Bronchial epithelial cell (primary cell): ENCODE measurements at regions not wholly inside any gene's neighbourhood (a gene's known extent, or its start where the extent isn't known, plus 50 kb on each side); places are given as distances from the start of the nearest gene placed in this dataset.

Experiments used
- DNase-seq: peaks from one replicate; pipeline ENCODE4 v3.0.0-alpha.2; 2010; ENCODE audit warnings: low read depth
- FAIRE-seq: peaks from 2 replicates; lab custom pipeline; 2011; peaks lifted over from hg19 to GRCh38; lab: Jason Lieb, UNC
- H3K27me3 ChIP-seq: 2 replicates; pipeline ENCODE4 v1.5.1; 2011; ENCODE audit warnings: low read length; ENCODE audit not compliant: control insufficient read depth, insufficient read depth
- H3K36me3 ChIP-seq: 2 replicates; pipeline ENCODE4 v1.5.1; 2011; ENCODE audit warnings: low read length; ENCODE audit not compliant: control insufficient read depth, insufficient read depth
- H3K4me3 ChIP-seq: 2 replicates; pipeline ENCODE4 v1.5.1; 2011; ENCODE audit warnings: mild to moderate bottlenecking, low read depth, low read length, control low read depth
- CTCF ChIP-seq: IDR thresholded peaks from 2 replicates; pipeline ENCODE4 v1.5.1; 2011; ENCODE audit warnings: mild to moderate bottlenecking, moderate library complexity, low read length, control low read depth, inconsistent platforms; ENCODE audit not compliant: insufficient read depth, severe bottlenecking

GRCh38 chr14:98136012-98136789 is 1135.8 kb downstream of the BCL11B start:
- TF ChIP-seq CTCF, result no peak
- no peak for DNase-seq
- Histone ChIP-seq H3K36me3 (no peaks in the 10 kb centered on the region), H3K4me3 (no peak overlapping the region), H3K27me3 (no peaks in the 10 kb centered on the region)
- no peak for FAIRE-seq

GRCh38 chr14:98137131-98138025 is 1134.6 kb downstream of the BCL11B start:
- no peak overlapping the region for H3K4me3 ChIP-seq
- TF ChIP-seq CTCF, result no peak
- H3K27me3 ChIP-seq, result no peaks in the 10 kb centered on the region
- H3K36me3 ChIP-seq, result no peaks in the 10 kb centered on the region
- FAIRE-seq (no peak), DNase-seq (peak; percentile 54)

- H3K4me3 ChIP-seq, result no peak overlapping the region
- peak; percentile 80 for TF ChIP-seq CTCF
- peak; percentile 47 for DNase-seq
- FAIRE-seq, result no peak
- no peaks in the 10 kb centered on the region for H3K36me3 ChIP-seq
- H3K27me3 ChIP-seq, result no peaks in the 10 kb centered on the region
Measured at GRCh38 chr14:98138666-98139065, 1133.3 kb downstream of the BCL11B start.

- TF ChIP-seq CTCF, result no peak
- FAIRE-seq, result no peak
Measured at GRCh38 chr14:98140862-98141530, 1131.0 kb downstream of the BCL11B start.

GRCh38 chr14:98143566-98143965 is 1128.4 kb downstream of the BCL11B start:
- no peak for TF ChIP-seq CTCF
- DNase-seq, result no peak
- no peak overlapping the region for H3K4me3 ChIP-seq
- no peaks in the 10 kb centered on the region for H3K27me3 ChIP-seq
- H3K36me3 ChIP-seq, result no peaks in the 10 kb centered on the region
- FAIRE-seq, result no peak

More at GRCh38 chr14:98140862-98141530, 1131.0 kb downstream of the BCL11B start:
- no peak overlapping the region for H3K4me3 ChIP-seq
- no peaks in the 10 kb centered on the region for H3K27me3 ChIP-seq
- H3K36me3 ChIP-seq, result no peaks in the 10 kb centered on the region
- DNase-seq, result no peak
